Spleen (tissue), 11 donors: ENCODE measurements at regions not wholly inside any gene's neighbourhood (a gene's known extent, or its start where the extent isn't known, plus 50 kb on each side); places are given as distances from the start of the nearest gene placed in this dataset.

ENCODE experiments used
- DNase-seq: peaks from one replicate; pipeline ENCODE4 v3.0.0-alpha.2; 2020
- H3K27ac ChIP-seq, 8 donors: fragments of 200-600 bp; sonication (generic) in 7 of 8; 1 replicate in 4 of 8; 2 replicates in 4 of 8; pipeline versions ENCODE4 v1.5.0 to v1.8.0; 2016 to 2021; ENCODE audit warnings: inconsistent platforms in 4 of 8, mild to moderate bottlenecking in 4 of 8, moderate library complexity in 1 of 8
- H3K27me3 ChIP-seq, 7 donors: fragments of 200-600 bp; sonication (generic) in 6 of 7; replicated peaks in 1 of 7; 1 replicate in 4 of 7; 2 replicates in 3 of 7; pipeline versions ENCODE4 v1.5.0 to v1.8.0; 2016 to 2021; ENCODE audit warnings: inconsistent platforms in 3 of 7, mild to moderate bottlenecking in 1 of 7
- H3K36me3 ChIP-seq, 6 donors: fragments of 200-600 bp; sonication (generic) in 5 of 6; 1 replicate in 4 of 6; 2 replicates in 2 of 6; pipeline versions ENCODE4 v1.5.0 to v1.8.0; 2016 to 2021; ENCODE audit warnings: inconsistent platforms in 2 of 6
- H3K4me1 ChIP-seq, 6 donors: fragments of 200-600 bp; sonication (generic) in 5 of 6; 1 replicate in 3 of 6; 2 replicates in 3 of 6; pipeline versions ENCODE4 v1.5.0 to v1.8.0; 2016 to 2021; ENCODE audit warnings: inconsistent platforms in 3 of 6
- H3K4me3 ChIP-seq, 8 donors: fragments of 200-600 bp; sonication (generic) in 7 of 8; 1 replicate in 4 of 8; 2 replicates in 4 of 8; pipeline versions ENCODE4 v1.5.0 to v1.8.0; 2016 to 2021; ENCODE audit warnings: inconsistent platforms in 4 of 8, mild to moderate bottlenecking in 4 of 8, moderate library complexity in 2 of 8
- H3K9me3 ChIP-seq, 8 donors: fragments of 200-600 bp; sonication (generic) in 7 of 8; 1 replicate in 4 of 8; 2 replicates in 4 of 8; pipeline versions ENCODE4 v1.5.0 to v1.8.0; 2016 to 2021; ENCODE audit warnings: inconsistent platforms in 4 of 8
- POLR2A ChIP-seq, 3 donors: fragments of 450-650 bp; IDR thresholded peaks; one replicate each; pipeline ENCODE4 v1.5.1; 2017; ENCODE audit warnings: antibody characterized with exemption in 3 of 3, mild to moderate bottlenecking in 1 of 3
- POLR2AphosphoS5 ChIP-seq, 3 donors: sonication (generic); formaldehyde crosslinking; IDR thresholded peaks; one replicate each; pipeline ENCODE4 v1.5.1; 2017; ENCODE audit warnings: antibody characterized with exemption in 3 of 3
- WGBS, 5 donors: extraction: QIAGEN DNeasy Blood & Tissue Kit in 3 of 5; methylation state at CpG; one replicate each; pipeline versions ENCODE4 v1.1.5 to v1.1.7; 2013 to 2018; 5-methylcytosine and 5-hydroxymethylcytosine counted together
- intact Hi-C: fragments of 100-400 bp; cut with DNase I; formaldehyde crosslinking; loops from one replicate; pipeline ENCODE4 v1.15.0; 2023; ENCODE audit warnings: low total_unique reads
- TF ChIP-seq, protein P1 (sequence below), 11 experiments: fragments of 200-600 bp in 7 of 11; fragments of 450-650 bp in 4 of 11; sonication (generic) in 4 of 11; IDR thresholded peaks in 8 of 11; conservative IDR thresholded peaks in 3 of 11; 1 replicate in 7 of 11; 2 replicates in 4 of 11; pipeline versions ENCODE4 v1.4.0 to v1.8.0; 2016 to 2021; ENCODE audit warnings: antibody characterized with exemption in 11 of 11, inconsistent platforms in 4 of 11, mild to moderate bottlenecking in 1 of 11
- donor health status: healthy with polysubstance abuse.
- donor health status: DM: no; HTN: no; CAD: no; lungs with moderate emphysema.
- donor health status: DM: no; HTN: no; CAD: no.
- donor health status: Bipolar disorder and iron deficiency.
- donor health status: healthy.
- donor health status: DM: no; HTN: no; CAD: no.
- donor health status: DM: yes; HTN: yes; CAD: no.

DNA sequence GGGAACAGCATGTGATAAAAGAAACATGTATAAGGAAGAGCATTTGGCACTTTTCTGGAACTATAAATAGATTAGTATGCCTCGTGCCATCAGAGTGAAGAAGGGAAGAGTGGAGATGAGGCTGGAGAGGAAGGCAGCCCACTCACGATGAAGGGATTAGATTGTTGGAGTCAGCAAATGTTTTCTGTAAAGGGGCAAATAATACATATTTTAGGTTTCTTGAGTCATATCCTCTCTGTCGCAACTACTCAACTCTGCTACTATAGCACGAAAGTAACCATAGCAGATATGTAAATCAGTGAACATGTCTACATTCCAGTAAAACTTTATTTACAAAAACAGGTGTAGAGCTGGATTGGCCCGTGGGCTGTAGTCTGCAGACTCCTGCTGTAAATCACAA lies 147.8 kb downstream of the TENT5C start:
- WGBS, 5 donors, result 19 to 37% (median 22%) methylated on average over 5 of the region's 5 CpGs
- TF ChIP-seq POLR2A (IDR thresholded peaks at IDR 0.05) (no peak), POLR2AphosphoS5 (IDR thresholded peaks at IDR 0.05) (no peak)
- TF ChIP-seq, protein P1, sequence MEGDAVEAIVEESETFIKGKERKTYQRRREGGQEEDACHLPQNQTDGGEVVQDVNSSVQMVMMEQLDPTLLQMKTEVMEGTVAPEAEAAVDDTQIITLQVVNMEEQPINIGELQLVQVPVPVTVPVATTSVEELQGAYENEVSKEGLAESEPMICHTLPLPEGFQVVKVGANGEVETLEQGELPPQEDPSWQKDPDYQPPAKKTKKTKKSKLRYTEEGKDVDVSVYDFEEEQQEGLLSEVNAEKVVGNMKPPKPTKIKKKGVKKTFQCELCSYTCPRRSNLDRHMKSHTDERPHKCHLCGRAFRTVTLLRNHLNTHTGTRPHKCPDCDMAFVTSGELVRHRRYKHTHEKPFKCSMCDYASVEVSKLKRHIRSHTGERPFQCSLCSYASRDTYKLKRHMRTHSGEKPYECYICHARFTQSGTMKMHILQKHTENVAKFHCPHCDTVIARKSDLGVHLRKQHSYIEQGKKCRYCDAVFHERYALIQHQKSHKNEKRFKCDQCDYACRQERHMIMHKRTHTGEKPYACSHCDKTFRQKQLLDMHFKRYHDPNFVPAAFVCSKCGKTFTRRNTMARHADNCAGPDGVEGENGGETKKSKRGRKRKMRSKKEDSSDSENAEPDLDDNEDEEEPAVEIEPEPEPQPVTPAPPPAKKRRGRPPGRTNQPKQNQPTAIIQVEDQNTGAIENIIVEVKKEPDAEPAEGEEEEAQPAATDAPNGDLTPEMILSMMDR (IDR thresholded peaks at IDR 0.05 in 8 of 11, conservative IDR thresholded peaks at IDR 0.05 in 3 of 11), result no peak
- no peak overlapping the region for H3K27ac ChIP-seq
- no peak for DNase-seq
- no peaks in the 10 kb centered on the region for H3K36me3 ChIP-seq
- peaks cover 0 to under 1% (median 0%) of the 10 kb centered on the region in 8 donors for H3K9me3 ChIP-seq
- peaks cover 0 to 15% (median 12%) of the 10 kb centered on the region in 6 donors for H3K4me1 ChIP-seq
- H3K4me3 ChIP-seq, result no peak overlapping the region
- intact Hi-C loops, result loop anchor here (10.0 kb wide), 1 partner anchor 689 kb away; the partner anchor contains the start of gene TTF2
- peaks cover 0 to 17% (median 4%) of the 10 kb centered on the region in 7 donors for H3K27me3 ChIP-seq

DNA sequence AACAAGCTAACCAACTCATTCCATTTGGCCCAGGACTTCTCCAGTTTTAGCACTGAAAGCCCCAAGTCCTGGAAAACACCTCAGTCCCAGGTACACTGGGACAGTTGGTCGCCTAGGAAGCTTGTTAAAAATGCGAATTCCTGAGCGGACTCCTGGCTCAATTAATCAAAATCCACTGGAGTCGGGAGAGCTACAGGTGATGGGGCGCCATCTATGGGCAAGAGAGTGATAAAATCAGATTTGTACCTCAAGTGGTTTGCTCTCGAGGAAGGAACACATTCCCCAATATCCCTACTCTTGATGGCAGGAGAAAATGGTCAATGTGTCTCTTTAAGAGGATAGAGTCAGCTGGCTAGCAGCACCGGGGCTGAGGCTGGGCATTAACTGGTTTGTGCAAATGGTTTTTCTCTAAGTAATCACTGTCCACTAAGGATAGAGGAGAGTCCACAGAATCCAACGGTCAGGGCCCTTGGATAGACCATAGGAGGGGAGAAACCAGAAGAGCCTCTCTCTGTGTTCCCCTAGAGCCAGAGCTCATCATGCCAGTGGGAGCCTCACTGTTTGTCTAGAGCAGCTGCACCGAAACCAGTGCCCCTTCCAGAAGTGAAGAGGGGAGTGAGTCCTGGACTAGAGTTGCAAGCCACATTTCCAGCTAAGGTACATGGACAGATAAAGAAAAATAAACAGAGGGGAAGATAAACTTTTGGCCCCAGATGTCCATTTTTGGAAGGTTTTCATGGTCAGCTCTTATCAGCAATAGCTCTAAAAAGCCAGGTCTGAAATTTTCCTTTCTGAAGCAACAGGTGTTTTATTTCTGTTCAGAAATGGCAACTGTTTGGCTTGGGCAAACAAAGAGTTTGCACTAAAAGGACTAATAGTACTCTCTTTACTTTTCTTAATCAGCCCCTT lies 148.5 kb downstream of the TENT5C start:
- H3K27ac ChIP-seq, result no peak overlapping the region
- H3K36me3 ChIP-seq, result no peaks in the 10 kb centered on the region
- DNase-seq, result no peak
- TF ChIP-seq POLR2A (IDR thresholded peaks at IDR 0.05), result no peak
- TF ChIP-seq, protein P1 (IDR thresholded peaks at IDR 0.05 in 8 of 11, conservative IDR thresholded peaks at IDR 0.05 in 3 of 11), result peak in 10 of 11 experiments; percentile 28 to 71 (median 65)
- no peaks in the 10 kb centered on the region for H3K9me3 ChIP-seq
- H3K4me3 ChIP-seq, result no peak overlapping the region
- intact Hi-C loops, result loop anchor here (10.0 kb wide), 1 partner anchor 690 kb away; the partner anchor contains the start of gene TTF2
- WGBS, 5 donors, result 18 to 22% (median 19%) methylated on average over 8 to 9 of the region's 9 CpGs
- peaks cover 0 to 21% (median 14%) of the 10 kb centered on the region in 6 donors for H3K4me1 ChIP-seq
- H3K27me3 ChIP-seq, result peaks cover 0 to 17% (median 4%) of the 10 kb centered on the region in 7 donors

DNA sequence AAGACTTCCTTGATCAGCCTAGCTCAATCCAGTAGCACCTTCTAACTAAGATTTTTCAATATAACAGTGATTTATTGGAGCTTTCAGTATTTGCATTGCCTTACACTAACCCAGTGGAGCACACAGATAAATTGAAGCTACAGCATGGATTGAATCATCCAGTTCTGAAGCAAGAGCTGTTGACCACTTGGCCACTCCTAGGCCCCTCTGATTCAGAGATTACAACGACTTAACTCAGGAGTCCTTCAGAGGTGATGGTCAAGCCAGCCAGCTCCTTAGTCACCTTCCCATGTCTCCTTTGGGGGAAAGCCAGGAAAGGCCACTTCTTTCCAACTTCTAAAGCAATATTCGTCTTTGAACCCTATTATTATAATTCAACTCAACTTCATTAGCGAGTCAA lies 151.8 kb downstream of the TENT5C start:
- DNase-seq, result no peak
- Histone ChIP-seq H3K36me3 (no peaks in the 10 kb centered on the region), H3K4me1 (peaks cover 0 to 21% (median 14%) of the 10 kb centered on the region in 6 donors), H3K27me3 (peaks cover 0 to 17% (median 4%) of the 10 kb centered on the region in 7 donors), H3K9me3 (no peaks in the 10 kb centered on the region), H3K4me3 (no peak overlapping the region), H3K27ac (no peak overlapping the region)
- 80 to 88% (median 81%) methylated on average over 3 of the region's 3 CpGs for WGBS, 5 donors
- TF ChIP-seq, protein P1 (IDR thresholded peaks at IDR 0.05 in 8 of 11, conservative IDR thresholded peaks at IDR 0.05 in 3 of 11), result no peak
- no peak for TF ChIP-seq POLR2AphosphoS5 (IDR thresholded peaks at IDR 0.05)
- no peak for TF ChIP-seq POLR2A (IDR thresholded peaks at IDR 0.05)
- intact Hi-C loops, result loop anchor here (2.0 to 10.0 kb wide), 3 partner anchors 223 to 693 kb away; partner anchors contain the start of gene TTF2
